Loucy (cell line): ENCODE measurements at regions not wholly inside any gene's neighbourhood (a gene's known extent, or its start where the extent isn't known, plus 50 kb on each side); places are given as distances from the start of the nearest gene placed in this dataset.

Experiments used
- H2AFZ ChIP-seq: fragments of 200-600 bp; sonication (generic); 2 replicates; pipeline ENCODE4 v1.6.0; 2016; ENCODE audit warnings: antibody characterized with exemption, mild to moderate bottlenecking, low read length, moderate library complexity
- H3F3A ChIP-seq: fragments of 200-600 bp; 2 replicates; pipeline ENCODE4 v1.6.0; 2016; ENCODE audit warnings: antibody characterized with exemption, low read depth, mild to moderate bottlenecking
- H3K27me3 ChIP-seq: fragments of 200-600 bp; sonication (generic); 2 replicates; pipeline ENCODE4 v1.6.1; 2014; ENCODE audit warnings: low read length, mild to moderate bottlenecking; ENCODE audit not compliant: insufficient read depth, poor library complexity, severe bottlenecking
- H3K36me3 ChIP-seq: fragments of 200-600 bp; sonication (generic); 2 replicates; pipeline ENCODE4 v1.6.1; 2016; ENCODE audit warnings: low read length; ENCODE audit not compliant: insufficient read depth
- H3K4me1 ChIP-seq: fragments of 200-600 bp; sonication (generic); 2 replicates; pipeline ENCODE4 v1.5.1; 2014; ENCODE audit warnings: low read length, mild to moderate bottlenecking; ENCODE audit not compliant: insufficient read depth, poor library complexity, severe bottlenecking
- H3K4me2 ChIP-seq: fragments of 200-600 bp; sonication (generic); 2 replicates; pipeline ENCODE4 v1.6.0; 2014; ENCODE audit warnings: antibody characterized with exemption, low read length, low read depth, mild to moderate bottlenecking; ENCODE audit not compliant: poor library complexity, severe bottlenecking
- H3K4me3 ChIP-seq: fragments of 200-600 bp; sonication (generic); 2 replicates; pipeline ENCODE4 v1.5.1; 2014; ENCODE audit warnings: low read length, mild to moderate bottlenecking, mixed read lengths; ENCODE audit not compliant: poor library complexity, severe bottlenecking
- H3K79me2 ChIP-seq: fragments of 200-600 bp; sonication (generic); 2 replicates; pipeline ENCODE4 v1.6.1; 2014; ENCODE audit warnings: low read length; ENCODE audit not compliant: insufficient read depth
- H3K9ac ChIP-seq: fragments of 200-600 bp; sonication (generic); 2 replicates; pipeline ENCODE4 v1.6.0; 2014; ENCODE audit warnings: mild to moderate bottlenecking, low read depth, low read length, moderate library complexity; ENCODE audit not compliant: poor library complexity, severe bottlenecking
- H3K9me2 ChIP-seq: fragments of 200-600 bp; sonication (generic); replicated peaks from 2 replicates; pipeline ENCODE4 v1.6.1; 2016; ENCODE audit warnings: low read depth, low read length, mixed read lengths
- H3K9me3 ChIP-seq: fragments of 200-600 bp; sonication (generic); 2 replicates; pipeline ENCODE4 v1.6.1; 2014; ENCODE audit warnings: mild to moderate bottlenecking, antibody characterized with exemption, low read length, low read depth; ENCODE audit not compliant: insufficient read depth
- H4K20me1 ChIP-seq: fragments of 200-600 bp; sonication (generic); 2 replicates; pipeline ENCODE4 v1.6.0; 2014; ENCODE audit warnings: antibody characterized with exemption, low read length, mild to moderate bottlenecking; ENCODE audit not compliant: insufficient read depth, poor library complexity, severe bottlenecking
- EZH2phosphoT487 ChIP-seq: fragments of 200-600 bp; IDR thresholded peaks from 2 replicates; pipeline ENCODE4 v1.6.1; 2018; ENCODE audit warnings: antibody characterized with exemption, mild to moderate bottlenecking, moderate library complexity, borderline replicate concordance
- TF ChIP-seq, protein P1 (sequence below): fragments of 200-600 bp; sonication (generic); conservative IDR thresholded peaks from 2 replicates; pipeline ENCODE4 v1.5.1; 2014; ENCODE audit warnings: mild to moderate bottlenecking, antibody characterized with exemption, low read length

GRCh38 chr11:112759418-112759817 is 201.8 kb upstream of the NCAM1 start:
- H3K4me2 ChIP-seq = no peak overlapping the region
- H3K9ac ChIP-seq = no peak overlapping the region
- H2AFZ ChIP-seq = no peak overlapping the region
- H4K20me1 ChIP-seq = no peaks in the 10 kb centered on the region
- H3K9me3 ChIP-seq = no peaks in the 10 kb centered on the region
- no peaks in the 10 kb centered on the region for H3F3A ChIP-seq
- H3K4me1 ChIP-seq = no peaks in the 10 kb centered on the region
- H3K36me3 ChIP-seq = no peaks in the 10 kb centered on the region
- H3K27me3 ChIP-seq = no peaks in the 10 kb centered on the region
- no peaks in the 10 kb centered on the region for H3K79me2 ChIP-seq
- H3K4me3 ChIP-seq = no peak overlapping the region
- H3K9me2 ChIP-seq = no peaks in the 10 kb centered on the region
- TF ChIP-seq, protein P1, sequence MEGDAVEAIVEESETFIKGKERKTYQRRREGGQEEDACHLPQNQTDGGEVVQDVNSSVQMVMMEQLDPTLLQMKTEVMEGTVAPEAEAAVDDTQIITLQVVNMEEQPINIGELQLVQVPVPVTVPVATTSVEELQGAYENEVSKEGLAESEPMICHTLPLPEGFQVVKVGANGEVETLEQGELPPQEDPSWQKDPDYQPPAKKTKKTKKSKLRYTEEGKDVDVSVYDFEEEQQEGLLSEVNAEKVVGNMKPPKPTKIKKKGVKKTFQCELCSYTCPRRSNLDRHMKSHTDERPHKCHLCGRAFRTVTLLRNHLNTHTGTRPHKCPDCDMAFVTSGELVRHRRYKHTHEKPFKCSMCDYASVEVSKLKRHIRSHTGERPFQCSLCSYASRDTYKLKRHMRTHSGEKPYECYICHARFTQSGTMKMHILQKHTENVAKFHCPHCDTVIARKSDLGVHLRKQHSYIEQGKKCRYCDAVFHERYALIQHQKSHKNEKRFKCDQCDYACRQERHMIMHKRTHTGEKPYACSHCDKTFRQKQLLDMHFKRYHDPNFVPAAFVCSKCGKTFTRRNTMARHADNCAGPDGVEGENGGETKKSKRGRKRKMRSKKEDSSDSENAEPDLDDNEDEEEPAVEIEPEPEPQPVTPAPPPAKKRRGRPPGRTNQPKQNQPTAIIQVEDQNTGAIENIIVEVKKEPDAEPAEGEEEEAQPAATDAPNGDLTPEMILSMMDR = no peak
- TF ChIP-seq EZH2phosphoT487 = no peak

DNA sequence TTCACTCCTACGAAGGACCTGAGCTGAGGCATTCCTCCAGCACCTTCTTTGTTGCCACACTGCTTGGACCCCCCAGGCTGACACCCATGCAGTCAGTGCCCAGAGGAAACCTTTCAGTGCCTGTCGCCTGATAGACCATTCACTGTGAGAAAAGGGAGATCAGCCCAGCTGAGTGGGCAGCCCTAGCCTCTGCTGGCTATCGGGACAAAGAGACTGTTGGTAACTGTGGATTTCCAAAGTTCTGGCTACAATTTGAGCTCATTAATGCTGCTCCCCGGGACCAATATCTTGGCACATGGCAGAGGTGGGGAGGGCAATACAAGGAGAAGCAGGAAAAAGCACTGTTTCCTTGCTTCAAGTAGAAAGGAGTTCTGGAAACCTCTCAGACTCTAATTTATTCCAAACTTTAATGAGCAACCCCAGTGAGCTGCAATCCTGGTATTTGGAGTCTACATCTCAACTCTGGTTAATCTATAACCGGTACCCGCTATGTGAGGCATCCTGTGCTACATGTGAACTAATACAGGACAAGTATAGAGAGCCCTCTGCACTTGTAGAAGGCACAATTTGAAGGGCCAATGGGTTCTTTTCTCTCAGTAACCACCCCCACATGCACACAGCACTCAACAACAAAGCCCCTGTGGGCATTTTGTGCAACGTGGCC is 200.7 kb upstream of the NCAM1 start:
- Histone ChIP-seq H3K9ac (no peak overlapping the region), H3K9me2 (no peaks in the 10 kb centered on the region), H3K79me2 (no peaks in the 10 kb centered on the region), H3K4me3 (no peak overlapping the region), H3K4me1 (no peaks in the 10 kb centered on the region), H2AFZ (no peak overlapping the region), H3K4me2 (no peak overlapping the region), H3K36me3 (no peaks in the 10 kb centered on the region), H3K9me3 (no peaks in the 10 kb centered on the region), H4K20me1 (no peaks in the 10 kb centered on the region), H3K27me3 (no peaks in the 10 kb centered on the region), H3F3A (no peaks in the 10 kb centered on the region)
- TF ChIP-seq, protein P1 = no peak
- TF ChIP-seq EZH2phosphoT487 = no peak

DNA sequence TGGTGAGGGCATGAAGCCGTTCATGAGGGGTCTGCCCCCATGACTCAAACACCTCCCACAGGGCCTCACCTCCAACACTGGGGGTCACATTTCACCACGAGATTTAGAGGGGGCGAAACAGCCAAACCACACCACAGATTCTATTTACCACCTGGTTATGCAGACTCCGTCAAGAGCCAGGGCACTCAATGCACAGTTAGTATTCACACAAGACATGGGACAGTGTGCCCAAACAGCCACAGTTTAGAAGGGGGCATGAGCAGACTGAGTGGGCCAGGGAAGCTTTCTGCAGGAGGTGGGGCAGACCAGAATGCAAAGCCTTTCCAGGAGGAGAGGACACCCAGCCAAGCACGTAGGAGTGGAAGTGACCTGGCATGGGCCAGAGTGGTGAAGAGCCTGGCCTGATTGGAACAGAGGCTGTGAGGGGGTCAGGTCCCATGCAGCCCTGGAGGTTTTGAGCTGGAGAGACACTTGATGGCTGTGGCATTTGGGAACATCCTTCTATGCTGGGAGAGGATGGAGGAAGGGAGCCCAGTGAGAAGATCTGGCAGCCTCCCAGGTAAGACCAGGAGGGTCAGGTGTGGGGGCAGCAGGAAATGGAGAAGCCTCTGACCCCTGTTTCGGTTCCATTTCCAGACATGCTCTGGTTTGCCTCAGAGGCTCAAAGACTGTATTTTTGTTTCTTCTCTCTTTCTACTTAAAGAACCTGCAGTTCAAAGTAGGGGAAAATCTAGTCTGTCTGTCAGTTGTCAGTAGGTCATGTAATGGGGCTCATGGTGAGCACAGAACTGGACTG is 199.1 kb upstream of the NCAM1 start:
- Histone ChIP-seq H3K36me3 (no peaks in the 10 kb centered on the region), H3K79me2 (no peaks in the 10 kb centered on the region), H3K4me3 (no peak overlapping the region), H3F3A (no peaks in the 10 kb centered on the region), H3K9me2 (no peaks in the 10 kb centered on the region), H4K20me1 (no peaks in the 10 kb centered on the region), H3K4me2 (no peak overlapping the region), H3K9ac (no peak overlapping the region), H3K9me3 (no peaks in the 10 kb centered on the region), H3K4me1 (no peaks in the 10 kb centered on the region), H3K27me3 (no peaks in the 10 kb centered on the region), H2AFZ (no peak overlapping the region)
- TF ChIP-seq, protein P1 = no peak
- no peak for TF ChIP-seq EZH2phosphoT487
